Endodermal cell (in vitro differentiated cells): ENCODE measurements at regions not wholly inside any gene's neighbourhood (a gene's known extent, or its start where the extent isn't known, plus 50 kb on each side); places are given as distances from the start of the nearest gene placed in this dataset.
"Not testable (repeated sequence)": the region's sequence is repeated elsewhere in the genome, so short reads cannot be mapped to it uniquely, and the experiment has no call there.

ENCODE experiments used
- DNase-seq: peaks from one replicate; pipeline ENCODE4 v3.0.0-alpha.2; 2017
- H3K27ac ChIP-seq: 2 replicates; pipeline ENCODE4 v1.5.1; 2013; ENCODE audit warnings: mild to moderate bottlenecking, low read depth, low read length, moderate library complexity
- H3K27me3 ChIP-seq: 2 replicates; pipeline ENCODE4 v1.6.1; 2013; ENCODE audit warnings: mild to moderate bottlenecking, low read length, moderate library complexity; ENCODE audit not compliant: insufficient read depth, control insufficient read depth, poor library complexity, severe bottlenecking
- H3K36me3 ChIP-seq: 2 replicates; pipeline ENCODE4 v1.7.0; 2013; ENCODE audit warnings: mild to moderate bottlenecking, low read length, moderate library complexity; ENCODE audit not compliant: control insufficient read depth, insufficient read depth
- H3K4me1 ChIP-seq: one replicate; pipeline ENCODE4 v1.7.0; 2013; ENCODE audit warnings: low read length; ENCODE audit not compliant: control insufficient read depth, insufficient read depth
- H3K4me3 ChIP-seq: 2 replicates; pipeline ENCODE4 v1.5.1; 2013; ENCODE audit warnings: mild to moderate bottlenecking, low read length, moderate library complexity
- H3K9ac ChIP-seq: 2 replicates; pipeline ENCODE4 v1.6.1; 2013; ENCODE audit warnings: mild to moderate bottlenecking, low read length, moderate library complexity; ENCODE audit not compliant: poor library complexity, severe bottlenecking; ENCODE audit errors: extremely low read depth
- H3K9me3 ChIP-seq: 2 replicates; pipeline ENCODE4 v1.6.1; 2013; ENCODE audit warnings: mild to moderate bottlenecking, low read length, moderate library complexity; ENCODE audit not compliant: control insufficient read depth
- H3K27ac Mint-ChIP-seq: 2 replicates; pipeline ENCODE4 v1.8.0; 2020; ENCODE audit warnings: mixed read lengths
- H3K27me3 Mint-ChIP-seq: 2 replicates; pipeline ENCODE4 v1.8.0; 2021; ENCODE audit warnings: mild to moderate bottlenecking, mixed read lengths; ENCODE audit not compliant: insufficient read depth
- H3K36me3 Mint-ChIP-seq: 2 replicates; pipeline ENCODE4 v1.8.0; 2020; ENCODE audit warnings: low read depth, mixed read lengths
- H3K4me1 Mint-ChIP-seq: 2 replicates; pipeline ENCODE4 v1.8.0; 2020; ENCODE audit warnings: mixed read lengths
- H3K4me3 Mint-ChIP-seq: 2 replicates; pipeline ENCODE4 v1.8.0; 2020; ENCODE audit warnings: mild to moderate bottlenecking, moderate library complexity, mixed read lengths
- H3K9me3 Mint-ChIP-seq: 2 replicates; pipeline ENCODE4 v1.8.0; 2020; ENCODE audit warnings: mild to moderate bottlenecking, mixed read lengths
- WGBS, 2 experiments: methylation state at CpG; one replicate each; pipeline versions ENCODE4 v1.1.5 to v1.1.7; 2013; ENCODE audit warnings: missing lambda C conversion rate in 2 of 2, mixed read lengths in 1 of 2; ENCODE audit not compliant: insufficient coverage in 1 of 2, insufficient read length in 1 of 2; 5-methylcytosine and 5-hydroxymethylcytosine counted together
- TF ChIP-seq, protein P1 (sequence below): fragments of 200-600 bp; sonication (generic); conservative IDR thresholded peaks from 2 replicates; pipeline ENCODE4 v1.5.0; 2021; ENCODE audit warnings: antibody characterized with exemption, mild to moderate bottlenecking

DNA sequence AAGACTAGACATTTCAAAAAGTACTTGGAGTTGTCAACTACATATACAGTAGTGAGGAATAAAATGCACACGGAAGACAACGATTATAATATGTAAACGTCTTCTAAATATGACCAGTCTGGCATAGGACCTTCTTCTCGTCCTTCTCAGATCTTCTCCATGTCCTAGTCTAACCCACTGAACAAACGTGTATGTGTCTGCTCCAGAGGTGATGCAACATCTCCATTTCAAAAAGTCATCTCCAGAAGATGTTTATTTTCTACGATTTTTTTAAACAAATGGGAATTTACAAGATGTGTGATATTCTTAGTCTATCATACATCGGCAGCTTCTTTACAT lies 89.9 kb downstream of the GPX5 start:
- H3K9me3 Mint-ChIP-seq, result no peaks in the 10 kb centered on the region
- WGBS, 2 experiments, result 91 to 96% methylated on average over 5 to 7 of the region's 7 CpGs

DNA sequence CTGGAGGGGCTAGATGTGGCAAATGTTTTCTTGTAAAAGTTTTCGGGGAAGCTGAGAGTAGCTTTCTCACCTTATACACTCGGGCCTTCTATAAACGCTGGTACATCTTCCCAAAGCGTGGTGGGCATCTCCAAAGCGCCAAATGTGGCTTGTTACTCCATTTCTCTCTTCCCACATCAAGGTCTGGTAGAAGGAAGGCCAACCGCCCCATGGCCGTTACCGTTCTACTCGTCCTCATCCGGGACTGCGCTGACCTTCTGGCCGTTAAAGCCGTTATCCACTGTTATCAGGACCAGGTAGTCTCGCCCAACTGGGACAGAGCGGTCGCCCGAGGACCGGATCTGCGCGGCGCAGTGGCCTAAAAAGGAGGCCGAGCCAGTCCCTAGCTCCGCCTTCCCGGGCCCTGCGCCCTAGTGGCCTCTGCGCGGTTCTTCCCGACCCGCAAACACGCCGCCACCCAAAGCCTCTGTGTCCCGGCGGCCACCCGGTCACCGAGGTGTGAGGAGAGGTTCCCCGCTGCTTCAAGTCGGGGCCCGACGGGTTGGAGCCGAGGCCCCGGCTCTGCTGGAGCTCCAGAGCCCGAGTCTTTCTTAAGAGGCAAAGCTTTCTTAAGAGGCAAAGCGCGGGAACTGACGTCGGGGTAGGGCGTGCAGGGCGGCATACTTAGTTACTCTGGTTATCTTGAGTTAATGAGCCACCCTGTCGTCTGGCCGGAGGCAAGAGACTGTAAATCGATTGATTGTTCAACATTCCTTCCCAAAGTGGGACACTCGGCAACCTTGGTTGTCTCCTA lies 90.5 kb downstream of the GPX5 start:
- TF ChIP-seq, protein P1, sequence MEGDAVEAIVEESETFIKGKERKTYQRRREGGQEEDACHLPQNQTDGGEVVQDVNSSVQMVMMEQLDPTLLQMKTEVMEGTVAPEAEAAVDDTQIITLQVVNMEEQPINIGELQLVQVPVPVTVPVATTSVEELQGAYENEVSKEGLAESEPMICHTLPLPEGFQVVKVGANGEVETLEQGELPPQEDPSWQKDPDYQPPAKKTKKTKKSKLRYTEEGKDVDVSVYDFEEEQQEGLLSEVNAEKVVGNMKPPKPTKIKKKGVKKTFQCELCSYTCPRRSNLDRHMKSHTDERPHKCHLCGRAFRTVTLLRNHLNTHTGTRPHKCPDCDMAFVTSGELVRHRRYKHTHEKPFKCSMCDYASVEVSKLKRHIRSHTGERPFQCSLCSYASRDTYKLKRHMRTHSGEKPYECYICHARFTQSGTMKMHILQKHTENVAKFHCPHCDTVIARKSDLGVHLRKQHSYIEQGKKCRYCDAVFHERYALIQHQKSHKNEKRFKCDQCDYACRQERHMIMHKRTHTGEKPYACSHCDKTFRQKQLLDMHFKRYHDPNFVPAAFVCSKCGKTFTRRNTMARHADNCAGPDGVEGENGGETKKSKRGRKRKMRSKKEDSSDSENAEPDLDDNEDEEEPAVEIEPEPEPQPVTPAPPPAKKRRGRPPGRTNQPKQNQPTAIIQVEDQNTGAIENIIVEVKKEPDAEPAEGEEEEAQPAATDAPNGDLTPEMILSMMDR, result peak; percentile 40
- Mint-ChIP-seq H3K4me1 (peaks cover 23% of the 10 kb centered on the region), H3K27me3 (peaks cover 25% of the 10 kb centered on the region), H3K9me3 (no peaks in the 10 kb centered on the region), H3K4me3 (peak overlapping the region; percentile 64), H3K36me3 (peaks cover 1% of the 10 kb centered on the region), H3K27ac (peak overlapping the region; percentile 92)
- H3K36me3 ChIP-seq, result no peaks in the 10 kb centered on the region
- H3K9ac ChIP-seq, result no peak overlapping the region
- H3K4me1 ChIP-seq, result peaks cover 6% of the 10 kb centered on the region
- no peak overlapping the region for H3K27ac ChIP-seq
- no peaks in the 10 kb centered on the region for H3K27me3 ChIP-seq
- peak; percentile 87 for DNase-seq
- 90 to 92% methylated on average over 24 to 52 of the region's 52 CpGs for WGBS, 2 experiments
- no peak overlapping the region for H3K4me3 ChIP-seq
- H3K9me3 ChIP-seq, result no peaks in the 10 kb centered on the region

More for the DNA sequence above, 89.9 kb downstream of the GPX5 start:
- Mint-ChIP-seq H3K4me1 (peaks cover 18% of the 10 kb centered on the region), H3K27me3 (peaks cover 28% of the 10 kb centered on the region), H3K27ac (no peak overlapping the region), H3K4me3 (peak overlapping the region; percentile 64), H3K36me3 (peaks cover 1% of the 10 kb centered on the region)
- Histone ChIP-seq H3K4me1 (peaks cover 6% of the 10 kb centered on the region), H3K9ac (no peak overlapping the region), H3K27ac (no peak overlapping the region), H3K4me3 (no peak overlapping the region), H3K9me3 (no peaks in the 10 kb centered on the region), H3K27me3 (no peaks in the 10 kb centered on the region), H3K36me3 (no peaks in the 10 kb centered on the region)
- no peak for DNase-seq
- TF ChIP-seq, protein P1, result no peak

- peaks cover 24% of the 10 kb centered on the region for H3K4me1 Mint-ChIP-seq
- no peak for DNase-seq
- H3K27me3 Mint-ChIP-seq, result peaks cover 26% of the 10 kb centered on the region
- H3K27ac Mint-ChIP-seq, result no peak overlapping the region
- H3K9me3 Mint-ChIP-seq, result peaks cover 6% of the 10 kb centered on the region
- no peak overlapping the region for H3K27ac ChIP-seq
- no peaks in the 10 kb centered on the region for H3K9me3 ChIP-seq
- no peaks in the 10 kb centered on the region for H3K27me3 ChIP-seq
- no peak overlapping the region for H3K9ac ChIP-seq
- no peak overlapping the region for H3K4me3 Mint-ChIP-seq
- peaks cover 1% of the 10 kb centered on the region for H3K36me3 Mint-ChIP-seq
- no peak overlapping the region for H3K4me3 ChIP-seq
- no peaks in the 10 kb centered on the region for H3K36me3 ChIP-seq
- peaks cover 6% of the 10 kb centered on the region for H3K4me1 ChIP-seq
- TF ChIP-seq, protein P1, result no peak
Measured at GRCh38 chr6:28618898-28619555, 93.3 kb downstream of the GPX5 start.

- H3K4me3 ChIP-seq, result peak overlapping the region; percentile 73
- H3K9me3 Mint-ChIP-seq, H3K9ac ChIP-seq, H3K36me3 ChIP-seq, H3K27me3 ChIP-seq, H3K4me1 ChIP-seq, H3K36me3 Mint-ChIP-seq, H3K27ac ChIP-seq, H3K9me3 ChIP-seq, DNase-seq: not testable (repeated sequence)
- peaks cover 23% of the 10 kb centered on the region for H3K4me1 Mint-ChIP-seq
- H3K27ac Mint-ChIP-seq, result peak overlapping the region; percentile 86
- H3K27me3 Mint-ChIP-seq, result peaks cover 15% of the 10 kb centered on the region
- 8% methylated on average over 17 of the region's 22 CpGs; no CpG with 5 or more reads in 1 of the 2 experiments for WGBS, 2 experiments
- H3K4me3 Mint-ChIP-seq, result peak overlapping the region; percentile 81
Measured at GRCh38 chr6:28621268-28621667, 95.6 kb downstream of the GPX5 start.

- not testable (repeated sequence) for H3K9me3 Mint-ChIP-seq, H3K4me3 Mint-ChIP-seq, H3K27ac ChIP-seq, H3K9ac ChIP-seq, H3K36me3 Mint-ChIP-seq, H3K27me3 ChIP-seq, DNase-seq, H3K4me3 ChIP-seq, H3K9me3 ChIP-seq, H3K27ac Mint-ChIP-seq, H3K36me3 ChIP-seq, H3K4me1 ChIP-seq
- Mint-ChIP-seq H3K27me3 (peaks cover 16% of the 10 kb centered on the region), H3K4me1 (peaks cover 17% of the 10 kb centered on the region)
- 83% methylated on average over 1 of the region's 3 CpGs; no CpG with 5 or more reads in 1 of the 2 experiments for WGBS, 2 experiments
Measured at GRCh38 chr6:28623242-28623641, 97.6 kb downstream of the GPX5 start.
